ENCODE measurements at regions not wholly inside any gene's neighbourhood (a gene's known extent, or its start where the extent isn't known, plus 50 kb on each side); places are given as distances from the start of the nearest gene placed in this dataset.
"Not testable (repeated sequence)": the region's sequence is repeated elsewhere in the genome, so short reads cannot be mapped to it uniquely, and the experiment has no call there.

GRCh38 chr7:121503039-121503438 lies 106.9 kb upstream of the FAM3C start:
- H3K9ac ChIP-seq: no peak overlapping the region
- H3K4me3 ChIP-seq: no peak overlapping the region
- H4K20me1 ChIP-seq: no peaks in the 10 kb centered on the region
- 0 out of 22 replicates have a peak, but pooled peaks cover 0 to 6% (median 0%) of the 10 kb centered on the region in 11 experiments for H3K36me3 ChIP-seq
- H3K9me3 ChIP-seq (replicated peaks in 1 of 11): peaks cover 39 to 59% (median 52%) of the 10 kb centered on the region in 11 experiments
- H3K4me2 ChIP-seq: no peak overlapping the region
- H3K27me3 ChIP-seq: no peaks in the 10 kb centered on the region
- TF ChIP-seq Cebpa-rat (IDR thresholded peaks at IDR 0.05): no peak
- no peak overlapping the region for H3K27ac ChIP-seq
- no peaks in the 10 kb centered on the region for H3K4me1 ChIP-seq

GRCh38 chr7:121501566-121501965 lies 105.5 kb upstream of the FAM3C start:
- no peak overlapping the region for H3K4me3 ChIP-seq
- no peaks in the 10 kb centered on the region for H3K4me1 ChIP-seq
- no peaks in the 10 kb centered on the region for H4K20me1 ChIP-seq
- H3K36me3 ChIP-seq: 0 out of 22 replicates have a peak, but pooled peaks cover 0 to 6% (median 0%) of the 10 kb centered on the region in 11 experiments
- H3K27me3 ChIP-seq: no peaks in the 10 kb centered on the region
- TF ChIP-seq Cebpa-rat (IDR thresholded peaks at IDR 0.05): no peak
- no peak overlapping the region for H3K9ac ChIP-seq
- no peak overlapping the region for H3K27ac ChIP-seq
- H3K9me3 ChIP-seq (replicated peaks in 1 of 11): peaks cover 28 to 56% (median 45%) of the 10 kb centered on the region in 11 experiments
- H3K4me2 ChIP-seq: no peak overlapping the region

- Histone ChIP-seq H3K9ac (no peak overlapping the region), H3K27me3 (no peaks in the 10 kb centered on the region), H3K4me1 (no peaks in the 10 kb centered on the region), H3K4me2 (no peak overlapping the region), H4K20me1 (no peaks in the 10 kb centered on the region), H3K9me3 (replicated peaks in 1 of 11) (peaks cover 17 to 45% (median 35%) of the 10 kb centered on the region in 11 experiments), H3K27ac (no peak overlapping the region), H3K36me3 (0 out of 22 replicates have a peak, but pooled peaks cover 0 to 5% (median 0%) of the 10 kb centered on the region in 11 experiments), H3K4me3 (no peak overlapping the region)
- TF ChIP-seq Cebpa-rat (IDR thresholded peaks at IDR 0.05): no peak
Observed at GRCh38 chr7:121500360-121501058, 104.4 kb upstream of the FAM3C start.

GRCh38 chr7:121499624-121500023 lies 103.5 kb upstream of the FAM3C start:
- no peaks in the 10 kb centered on the region for H3K4me1 ChIP-seq
- H3K27me3 ChIP-seq: no peaks in the 10 kb centered on the region
- no peak overlapping the region for H3K27ac ChIP-seq
- peaks cover 8 to 36% (median 26%) of the 10 kb centered on the region in 11 experiments for H3K9me3 ChIP-seq (replicated peaks in 1 of 11)
- no peak overlapping the region for H3K4me2 ChIP-seq
- no peak overlapping the region for H3K4me3 ChIP-seq
- H4K20me1 ChIP-seq: no peaks in the 10 kb centered on the region
- H3K36me3 ChIP-seq: no peaks in the 10 kb centered on the region
- no peak for TF ChIP-seq Cebpa-rat (IDR thresholded peaks at IDR 0.05)
- H3K9ac ChIP-seq: no peak overlapping the region

GRCh38 chr7:121498816-121499215 lies 102.7 kb upstream of the FAM3C start:
- Histone ChIP-seq H3K4me2 (no peak overlapping the region), H3K9ac (no peak overlapping the region), H3K27ac (no peak overlapping the region), H3K9me3 (replicated peaks in 1 of 11) (peaks cover under 1 to 28% (median 18%) of the 10 kb centered on the region in 11 experiments; a peak in 16 of 22 replicates), H3K36me3 (no peaks in the 10 kb centered on the region), H4K20me1 (no peaks in the 10 kb centered on the region), H3K27me3 (no peaks in the 10 kb centered on the region), H3K4me1 (no peaks in the 10 kb centered on the region), H3K4me3 (no peak overlapping the region)
- TF ChIP-seq Cebpa-rat (IDR thresholded peaks at IDR 0.05): no peak

- not testable (repeated sequence) for H3K4me1 ChIP-seq, H3K36me3 ChIP-seq, H3K9ac ChIP-seq, H3K27me3 ChIP-seq, H3K4me3 ChIP-seq, H3K4me2 ChIP-seq, H4K20me1 ChIP-seq, H3K27ac ChIP-seq
- H3K9me3 ChIP-seq (replicated peaks in 1 of 11): peaks cover 0 to 17% (median 8%) of the 10 kb centered on the region in 11 experiments; a peak in 12 of 22 replicates
Observed at GRCh38 chr7:121497545-121497944, 101.4 kb upstream of the FAM3C start.

- Histone ChIP-seq H3K27me3 (no peaks in the 10 kb centered on the region), H3K4me2 (no peak overlapping the region), H3K4me3 (no peak overlapping the region), H3K4me1 (no peaks in the 10 kb centered on the region), H4K20me1 (no peaks in the 10 kb centered on the region), H3K9ac (no peak overlapping the region), H3K36me3 (no peaks in the 10 kb centered on the region), H3K27ac (no peak overlapping the region), H3K9me3 (replicated peaks in 1 of 11) (peaks cover 0 to 17% (median 6%) of the 10 kb centered on the region in 11 experiments; a peak in 11 of 22 replicates)
- TF ChIP-seq Cebpa-rat (IDR thresholded peaks at IDR 0.05): no peak
Observed at GRCh38 chr7:121494516-121494915, 98.4 kb upstream of the FAM3C start.

GRCh38 chr7:121493553-121493952 lies 97.4 kb upstream of the FAM3C start:
- Histone ChIP-seq H3K36me3 (no peaks in the 10 kb centered on the region), H3K9ac (no peak overlapping the region), H3K4me2 (no peak overlapping the region), H4K20me1 (no peaks in the 10 kb centered on the region), H3K9me3 (replicated peaks in 1 of 11) (peaks cover 0 to 17% (median 6%) of the 10 kb centered on the region in 11 experiments; a peak in 11 of 22 replicates), H3K4me3 (no peak overlapping the region), H3K27me3 (no peaks in the 10 kb centered on the region), H3K27ac (no peak overlapping the region), H3K4me1 (no peaks in the 10 kb centered on the region)
- TF ChIP-seq Cebpa-rat (IDR thresholded peaks at IDR 0.05): no peak

- Histone ChIP-seq H3K9me3 (replicated peaks in 1 of 11) (no peaks in the 10 kb centered on the region), H3K27me3 (no peaks in the 10 kb centered on the region), H3K36me3 (no peaks in the 10 kb centered on the region), H3K4me1 (no peaks in the 10 kb centered on the region), H3K9ac (no peak overlapping the region), H3K4me3 (no peak overlapping the region), H4K20me1 (no peaks in the 10 kb centered on the region), H3K4me2 (no peak overlapping the region), H3K27ac (no peak overlapping the region)
- TF ChIP-seq Cebpa-rat (IDR thresholded peaks at IDR 0.05): no peak
Observed at GRCh38 chr7:121490309-121490708, 94.2 kb upstream of the FAM3C start.

- Histone ChIP-seq H3K4me2 (no peak overlapping the region), H3K9ac (no peak overlapping the region), H3K27me3 (no peaks in the 10 kb centered on the region), H3K4me3 (no peak overlapping the region), H3K36me3 (no peaks in the 10 kb centered on the region), H3K27ac (no peak overlapping the region), H4K20me1 (no peaks in the 10 kb centered on the region), H3K9me3 (replicated peaks in 1 of 11) (no peaks in the 10 kb centered on the region), H3K4me1 (no peaks in the 10 kb centered on the region)
- no peak for TF ChIP-seq Cebpa-rat (IDR thresholded peaks at IDR 0.05)
Observed at GRCh38 chr7:121489440-121489839, 93.3 kb upstream of the FAM3C start.
